Muscle of back (tissue), 3 donors: ENCODE measurements at regions not wholly inside any gene's neighbourhood (a gene's known extent, or its start where the extent isn't known, plus 50 kb on each side); places are given as distances from the start of the nearest gene placed in this dataset.
A peak's percentile ranks its signal among the peaks of the same experiment; 100 is the strongest.

Experiments
- DNase-seq, 3 donors: peaks; one replicate each; pipeline versions ENCODE4 v3.0.0 to v3.0.0-alpha.2; 2013

- DNase-seq: no peak
Measured at GRCh38 chr1:229107972-229108371, 162.9 kb upstream of the RAB4A start.

GRCh38 chr1:229108598-229109201 lies 162.2 kb upstream of the RAB4A start:
- DNase-seq: no peak

GRCh38 chr1:229109320-229109761 lies 161.6 kb upstream of the RAB4A start:
- DNase-seq: peak in 1 of 3 donors; percentile 49

GRCh38 chr1:229110986-229111385 lies 159.9 kb upstream of the RAB4A start:
- no peak for DNase-seq

- no peak for DNase-seq
Measured at GRCh38 chr1:229111703-229112319, 159.1 kb upstream of the RAB4A start.

GRCh38 chr1:229112832-229113548 lies 157.9 kb upstream of the RAB4A start:
- DNase-seq: no peak

- no peak for DNase-seq
Measured at GRCh38 chr1:229114315-229114714, 156.6 kb upstream of the RAB4A start.

- DNase-seq: peak in 1 of 3 donors; percentile 45
Measured at GRCh38 chr1:229114850-229115365, 156.0 kb upstream of the RAB4A start.

GRCh38 chr1:229116114-229116513 lies 154.8 kb upstream of the RAB4A start:
- no peak for DNase-seq

- peak in 1 of 3 donors; percentile 29 for DNase-seq
Measured at GRCh38 chr1:229117664-229118300, 153.1 kb upstream of the RAB4A start.

GRCh38 chr1:229118477-229119061 lies 152.3 kb upstream of the RAB4A start:
- DNase-seq: no peak

- no peak for DNase-seq
Measured at GRCh38 chr1:229119161-229119560, 151.8 kb upstream of the RAB4A start.

- no peak for DNase-seq
Measured at GRCh38 chr1:229119876-229120275, 151.0 kb upstream of the RAB4A start.

- DNase-seq: no peak
Measured at GRCh38 chr1:229121845-229122436, 149.0 kb upstream of the RAB4A start.

- no peak for DNase-seq
Measured at GRCh38 chr1:229122606-229123005, 148.3 kb upstream of the RAB4A start.

- DNase-seq: no peak
Measured at GRCh38 chr1:229124116-229124515, 146.8 kb upstream of the RAB4A start.

- DNase-seq: no peak
Measured at GRCh38 chr1:229124520-229125124, 146.3 kb upstream of the RAB4A start.

GRCh38 chr1:229127301-229127700 lies 143.6 kb upstream of the RAB4A start:
- no peak for DNase-seq

GRCh38 chr1:229128066-229128608 lies 142.8 kb upstream of the RAB4A start:
- DNase-seq: no peak

- no peak for DNase-seq
Measured at GRCh38 chr1:229129301-229130027, 141.4 kb upstream of the RAB4A start.
